Activated CD4-positive, alpha-beta T cell treated with anti-CD3 and anti-CD28 coated beads, Interleukin-2, amount 50 U/mL, for 24 hours (primary cell): ENCODE measurements at regions not wholly inside any gene's neighbourhood (a gene's known extent, or its start where the extent isn't known, plus 50 kb on each side); places are given as distances from the start of the nearest gene placed in this dataset.
"Not testable (repeated sequence)": the region's sequence is repeated elsewhere in the genome, so short reads cannot be mapped to it uniquely, and the experiment has no call there.

ENCODE experiments used
- DNase-seq, 2 donors: peaks; one replicate each; pipeline ENCODE4 v3.0.0-alpha.2; 2020; ENCODE audit warnings: low read depth in 1 of 2, low spot score in 1 of 2

DNA sequence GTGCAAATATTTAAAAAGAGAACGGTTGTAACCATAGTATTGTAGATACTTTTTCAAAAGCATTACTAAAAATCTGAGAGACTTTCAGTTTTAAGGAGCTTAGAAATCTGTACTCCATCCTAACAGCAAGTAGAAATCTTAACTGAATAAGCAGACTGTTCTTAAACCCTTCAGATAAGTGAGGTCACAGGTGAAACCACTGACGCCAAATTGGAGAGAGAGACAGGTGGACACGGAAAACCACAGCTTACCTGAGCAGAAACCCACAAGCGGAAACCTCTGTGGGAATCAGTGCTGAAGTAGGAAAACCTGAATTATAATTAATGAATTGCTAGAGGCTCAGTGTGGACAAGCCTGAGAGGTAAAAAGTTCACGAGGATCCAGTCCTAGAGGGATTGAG is 959.4 kb upstream of the CELF4 start:
- no peak for DNase-seq

DNA sequence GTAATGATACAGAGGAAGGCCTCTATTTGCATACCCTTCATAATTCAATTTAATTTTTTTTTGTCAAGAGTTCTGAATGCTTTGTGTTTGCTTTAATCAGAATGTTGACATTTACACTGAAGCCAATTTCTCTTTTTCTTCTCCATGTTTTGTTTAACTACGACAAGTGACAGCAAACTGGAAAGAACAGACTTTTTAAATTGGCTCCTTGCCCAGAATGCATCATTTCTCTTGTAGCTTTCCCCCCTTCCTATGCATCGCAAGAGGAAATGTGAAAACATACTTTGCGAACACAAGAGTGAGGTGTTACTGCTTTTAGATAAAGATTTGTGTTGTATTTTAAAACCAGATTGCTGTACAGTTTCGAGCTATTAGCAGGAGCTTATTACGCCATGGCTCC is 955.2 kb upstream of the CELF4 start:
- no peak for DNase-seq

DNA sequence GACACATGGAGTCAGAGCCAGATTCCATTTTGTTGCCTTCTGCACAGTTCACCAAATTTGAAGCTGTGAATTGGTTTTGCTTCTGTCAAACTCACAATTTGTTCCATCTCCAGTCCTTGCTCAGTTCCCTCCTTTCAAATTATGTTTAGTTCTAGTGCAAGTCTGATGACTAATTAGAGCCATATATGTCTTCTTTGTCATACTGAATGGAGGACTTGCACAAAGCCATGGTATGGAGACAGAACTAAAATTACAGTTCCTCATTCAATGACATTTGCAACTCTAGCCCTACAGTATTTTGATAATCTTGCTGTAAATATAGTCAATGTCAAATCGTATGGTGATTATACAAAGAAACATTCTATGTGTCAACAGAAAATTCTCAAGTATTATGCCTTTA is 936.9 kb upstream of the CELF4 start:
- DNase-seq: no peak

DNA sequence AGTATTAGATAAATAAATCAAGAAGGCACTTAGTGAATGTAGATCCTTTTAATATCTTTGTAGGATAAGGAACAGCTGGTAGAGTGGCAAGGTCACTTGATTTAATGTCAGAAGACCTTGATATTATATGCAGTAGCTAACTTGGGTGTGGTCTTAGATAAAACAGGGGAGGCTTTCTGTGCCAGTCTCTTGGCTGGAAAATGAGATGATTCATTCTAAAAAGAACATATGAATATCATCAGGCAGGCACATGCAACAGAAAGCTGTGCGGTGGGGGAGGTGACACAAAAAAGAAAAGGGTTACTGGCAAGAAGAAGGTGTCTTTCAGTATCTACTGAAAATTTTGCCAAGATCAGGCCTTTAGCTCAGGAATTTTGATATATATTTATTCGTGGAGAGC is 931.7 kb upstream of the CELF4 start:
- DNase-seq: no peak

DNA sequence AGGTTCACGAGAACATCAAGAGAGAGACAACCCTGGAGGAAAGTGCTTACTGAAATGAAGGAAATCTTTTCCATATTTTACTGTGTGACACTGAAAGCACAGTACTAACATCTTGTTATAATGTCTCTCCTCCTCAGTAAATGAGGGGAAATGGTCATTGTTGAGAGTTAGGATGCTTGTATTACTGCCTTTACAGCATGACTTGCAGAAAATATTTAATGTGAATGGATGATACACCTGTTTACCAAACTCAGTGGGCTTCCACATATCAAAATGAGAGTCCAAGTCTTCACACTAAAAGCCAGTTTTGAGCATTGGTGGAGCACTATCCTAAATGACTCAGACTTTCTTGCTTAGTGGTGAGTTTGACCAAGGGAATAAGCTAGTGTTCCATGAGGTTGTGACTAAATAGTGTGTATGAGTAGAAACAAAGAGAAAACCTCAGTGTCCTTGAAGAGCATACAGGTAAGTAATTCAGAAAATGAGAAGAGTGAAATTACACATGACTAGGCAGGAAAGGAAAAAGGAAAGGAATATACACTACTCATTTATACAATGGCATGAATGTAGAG is 930.7 kb upstream of the CELF4 start:
- no peak for DNase-seq

DNA sequence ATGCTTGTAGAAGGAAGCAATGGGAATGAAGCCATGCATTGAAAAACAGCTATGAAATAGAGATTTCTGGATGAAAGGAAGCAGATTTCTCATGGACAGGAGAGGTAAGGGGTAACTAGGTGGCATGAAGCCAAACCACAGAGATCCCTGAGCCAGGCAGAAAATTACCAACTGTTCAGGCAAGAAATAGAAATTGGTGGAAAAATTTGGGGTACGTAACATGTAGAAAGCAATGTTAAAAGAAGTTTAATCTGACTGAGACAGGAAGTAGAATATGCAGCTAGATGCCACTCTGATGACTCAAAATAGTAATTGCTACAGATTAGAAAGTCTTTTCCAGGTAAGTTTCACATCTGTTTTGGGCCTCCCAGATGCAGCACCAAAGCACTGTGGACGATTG is 928.5 kb upstream of the CELF4 start:
- DNase-seq: no peak

DNA sequence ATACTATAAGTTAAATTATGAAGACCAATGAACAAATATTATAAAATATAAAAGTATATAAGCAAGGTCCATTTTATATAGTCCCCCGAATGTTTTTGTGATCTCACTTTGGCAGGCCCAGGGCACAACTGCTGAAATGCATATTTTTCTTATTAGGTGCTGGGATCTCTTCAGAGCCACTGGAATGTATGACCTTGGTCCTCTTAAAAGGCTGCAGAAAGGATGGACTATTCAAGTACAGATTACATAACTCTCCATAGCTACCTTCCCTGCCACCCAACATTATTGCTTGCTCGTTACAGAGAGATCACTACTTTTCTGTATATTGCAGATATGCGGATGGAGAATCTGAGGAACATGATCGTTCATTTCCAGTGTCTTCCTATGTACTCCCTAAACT is 925.6 kb upstream of the CELF4 start:
- DNase-seq: no peak

DNA sequence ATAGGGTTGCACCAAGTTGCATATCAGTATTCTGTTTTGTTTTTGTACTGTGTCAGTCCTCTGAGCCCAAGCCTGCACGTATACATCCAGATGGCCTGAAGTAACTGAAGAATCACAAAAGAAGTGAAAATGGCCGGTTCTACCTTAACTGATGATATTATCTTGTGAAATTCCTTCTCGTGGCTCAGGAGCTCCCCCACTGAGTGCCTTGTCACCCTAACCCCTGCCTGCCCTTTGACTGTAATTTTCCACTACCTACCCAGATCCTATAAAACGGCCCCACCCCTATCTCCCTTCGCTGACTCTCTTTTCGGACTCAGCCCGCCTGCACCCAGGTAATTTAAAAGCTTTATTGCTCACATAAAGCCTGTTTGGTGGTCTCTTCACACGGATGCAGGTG is 924.1 kb upstream of the CELF4 start:
- not testable (repeated sequence) for DNase-seq

DNA sequence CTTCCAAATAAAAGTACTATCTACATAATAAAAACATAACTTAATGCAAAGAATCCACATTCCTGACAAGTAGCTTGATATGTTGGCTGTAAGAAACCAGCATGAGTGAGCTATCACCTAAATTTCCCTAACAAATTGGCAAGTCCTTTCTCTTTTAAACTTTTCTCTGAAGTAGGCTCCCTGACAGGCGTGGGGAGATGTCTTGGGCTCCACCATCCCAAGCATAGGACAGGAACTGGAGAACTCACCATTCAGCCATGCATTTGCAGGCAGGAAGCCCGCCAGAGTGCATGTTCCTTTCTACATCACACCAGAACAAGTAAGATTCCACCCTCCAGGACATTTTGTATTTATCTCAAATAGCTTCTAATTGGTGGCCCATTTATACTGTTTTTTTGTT is 921.9 kb upstream of the CELF4 start:
- no peak for DNase-seq

DNA sequence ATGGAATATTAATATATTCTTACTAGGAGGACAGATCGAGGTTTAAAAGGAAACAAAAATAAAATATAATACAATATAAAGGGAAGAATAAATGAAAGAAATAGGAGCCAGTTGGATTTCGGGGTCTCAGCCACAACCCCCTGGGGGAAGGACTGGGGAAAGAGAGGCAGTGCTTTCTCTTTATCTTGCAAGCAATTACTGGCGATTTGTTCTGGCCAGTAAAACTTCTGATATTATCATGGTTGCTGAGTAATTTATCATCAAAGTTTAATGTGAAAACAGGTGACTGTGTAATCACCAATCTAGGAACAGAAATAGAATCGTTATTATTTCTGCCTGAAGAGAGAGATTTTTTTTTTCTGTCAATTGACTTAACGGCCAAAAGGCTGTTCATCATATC is 917.7 kb upstream of the CELF4 start:
- no peak for DNase-seq

DNA sequence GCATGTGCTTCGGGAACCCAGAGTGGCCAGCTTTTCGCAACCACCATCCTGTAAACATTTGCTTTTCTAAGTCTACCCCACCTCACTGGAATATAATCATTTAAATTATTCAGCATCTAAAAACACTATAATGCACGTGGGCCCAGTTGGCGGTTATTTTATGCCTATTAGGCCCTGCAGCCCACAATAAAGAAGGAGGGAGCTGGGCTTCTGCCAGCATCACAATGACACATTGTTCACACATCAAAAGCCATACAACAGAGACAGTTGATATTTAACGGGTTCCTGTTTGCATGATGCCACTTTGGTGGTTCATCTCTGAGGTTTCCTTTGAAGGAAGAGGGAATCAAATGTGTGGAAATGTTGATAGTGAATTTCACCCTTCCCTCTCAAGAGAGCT is 916.0 kb upstream of the CELF4 start:
- DNase-seq: no peak

DNA sequence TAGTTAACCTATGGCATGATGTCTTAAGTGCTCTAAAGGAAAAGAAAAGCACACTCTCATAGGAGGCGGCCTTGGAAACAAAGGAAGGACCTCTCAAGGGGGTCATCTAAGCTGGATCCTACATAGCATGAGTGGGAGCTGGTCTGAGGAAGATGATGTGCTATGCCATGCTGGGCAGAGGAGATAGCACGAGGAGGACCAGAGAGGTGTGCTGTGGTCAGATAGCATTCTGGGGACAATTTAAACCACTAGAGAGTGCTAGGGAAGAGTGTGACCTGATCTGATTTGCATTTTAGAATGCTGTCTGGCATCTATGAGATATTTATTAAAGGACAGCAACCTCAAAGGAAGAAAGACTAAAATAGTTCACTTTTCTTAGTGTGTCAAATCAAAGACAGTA is 910.1 kb upstream of the CELF4 start:
- no peak for DNase-seq

DNA sequence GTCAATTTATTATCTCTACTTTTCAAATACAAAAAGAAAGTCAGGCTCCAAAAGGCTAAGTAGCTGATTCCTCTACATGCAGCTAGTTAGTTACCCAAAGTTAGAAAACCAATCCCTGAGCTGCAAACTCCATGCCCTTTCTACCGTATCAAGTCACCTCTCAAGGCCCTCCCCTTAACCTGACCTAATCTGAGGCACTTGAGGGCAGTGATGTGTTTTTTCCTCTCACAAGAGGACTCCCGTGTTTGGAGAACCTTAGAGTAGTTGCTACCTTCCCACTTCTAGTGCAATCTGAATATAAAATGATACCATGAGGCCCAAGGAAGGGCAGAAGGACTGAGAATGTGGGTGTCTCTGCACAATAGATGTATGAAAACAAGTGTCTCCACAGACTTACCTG is 907.9 kb upstream of the CELF4 start:
- DNase-seq: no peak

DNA sequence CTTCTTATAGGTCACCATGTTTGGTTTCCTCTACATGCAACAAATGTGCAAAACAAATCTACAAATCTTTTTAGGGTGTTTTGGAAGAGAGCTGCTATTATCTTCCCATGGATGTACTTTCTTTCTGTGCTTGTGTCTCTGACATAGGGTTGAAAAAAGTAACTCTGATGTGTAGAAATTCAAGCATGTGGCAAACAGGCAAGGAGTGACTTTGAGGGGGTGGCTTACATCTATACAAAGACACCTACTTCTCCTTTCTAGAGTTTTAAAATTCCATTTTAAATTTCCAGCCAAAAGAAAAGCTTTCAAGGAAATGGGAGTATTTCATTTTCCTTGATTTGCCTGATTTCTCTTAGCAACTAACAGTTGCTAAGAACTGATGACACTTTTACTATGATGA is 904.8 kb upstream of the CELF4 start:
- no peak for DNase-seq

DNA sequence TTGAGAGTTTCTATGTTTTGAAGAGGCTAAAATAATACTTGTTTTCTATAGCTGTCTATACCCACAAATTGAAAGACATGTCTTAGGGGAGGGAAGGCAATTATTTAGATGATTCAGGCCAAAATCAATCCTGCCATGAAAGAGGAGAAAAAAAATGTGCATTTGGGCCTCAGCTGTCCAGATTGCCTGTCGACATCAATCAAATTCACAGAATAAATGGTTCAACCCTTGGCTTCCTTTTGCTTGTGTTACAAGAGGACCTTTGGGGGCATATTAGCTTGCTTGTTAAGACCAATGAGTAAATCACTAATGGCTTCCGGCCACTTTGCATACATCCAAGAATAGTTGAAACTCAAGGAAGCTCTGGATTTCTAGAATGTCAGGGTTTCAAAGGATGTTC is 900.8 kb upstream of the CELF4 start:
- DNase-seq: no peak

DNA sequence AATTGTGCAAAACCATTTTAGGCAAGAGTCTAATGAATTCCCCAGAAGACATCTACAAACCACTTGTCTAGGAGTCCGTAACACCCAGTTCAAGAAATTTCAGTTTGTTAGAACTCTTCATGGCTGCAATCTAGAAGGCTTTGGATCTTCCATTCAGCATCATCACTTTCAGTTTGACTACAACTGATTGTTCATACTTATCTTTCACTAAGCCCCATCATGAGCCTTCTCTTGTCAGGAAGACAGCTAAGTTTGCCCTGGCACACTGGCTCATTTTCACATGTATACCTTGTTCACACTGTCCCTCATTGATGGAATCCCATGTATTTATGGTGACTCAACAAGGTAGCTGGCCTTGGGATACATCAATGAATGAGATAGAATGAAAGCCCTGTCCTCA is 898.4 kb upstream of the CELF4 start:
- no peak for DNase-seq

DNA sequence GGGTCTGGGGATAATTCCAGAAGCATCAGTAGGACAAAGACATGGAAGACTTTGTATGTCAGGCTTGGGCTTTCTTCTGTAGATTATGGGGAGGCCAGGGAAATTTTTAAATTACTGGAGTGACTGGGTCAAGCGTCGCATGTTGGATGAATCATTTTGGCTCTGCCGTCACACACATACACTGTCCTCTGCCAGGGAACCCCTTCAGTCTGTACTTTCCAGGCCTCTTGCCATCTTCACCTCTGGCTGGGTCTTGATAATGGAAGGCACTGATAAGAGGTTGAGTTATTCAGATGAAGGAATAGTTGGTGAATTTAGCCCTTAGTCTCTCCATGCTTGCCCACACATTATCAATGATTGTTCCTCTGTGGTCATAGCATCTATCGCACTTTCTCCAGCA is 895.1 kb upstream of the CELF4 start:
- no peak for DNase-seq

DNA sequence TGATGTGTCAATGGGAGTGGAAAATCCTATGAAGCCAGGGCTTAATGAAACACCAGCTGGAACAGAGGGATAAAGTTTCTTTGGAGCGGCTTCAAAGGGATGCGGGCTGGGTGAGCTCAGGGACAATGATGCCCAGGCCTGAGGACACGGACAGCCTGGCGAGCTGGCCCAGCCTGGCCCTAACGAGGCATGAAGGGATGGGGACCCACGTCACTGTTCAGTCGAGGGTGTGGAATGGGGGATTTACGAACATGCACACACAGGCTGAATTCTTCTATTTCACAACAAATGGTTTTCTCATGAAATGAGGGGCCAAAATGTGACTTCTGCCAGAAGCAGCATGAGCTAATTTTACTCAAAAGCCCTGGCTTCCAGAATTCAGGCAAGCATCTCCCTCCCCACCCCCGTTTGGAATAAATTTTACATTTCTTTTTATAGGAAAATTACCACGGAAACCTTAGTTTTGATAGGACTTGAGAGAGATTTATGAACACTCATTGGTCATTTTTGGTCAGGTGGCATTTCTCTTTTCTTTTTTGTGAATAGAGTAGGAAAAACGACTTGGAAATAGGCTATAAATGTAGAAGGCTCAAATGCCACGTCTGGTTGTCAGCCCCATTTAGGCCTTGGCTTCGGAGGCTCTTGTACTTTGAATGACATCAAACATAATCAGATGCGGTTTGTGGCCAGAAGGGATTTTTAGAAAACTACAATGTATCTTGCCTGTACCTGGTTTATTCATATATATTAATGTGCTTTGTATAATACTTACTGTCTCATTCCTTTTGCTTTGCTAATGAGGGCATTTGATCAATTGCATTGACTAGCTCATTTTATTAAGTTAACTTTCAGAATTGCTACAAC is 893.8 kb upstream of the CELF4 start:
- no peak for DNase-seq

DNA sequence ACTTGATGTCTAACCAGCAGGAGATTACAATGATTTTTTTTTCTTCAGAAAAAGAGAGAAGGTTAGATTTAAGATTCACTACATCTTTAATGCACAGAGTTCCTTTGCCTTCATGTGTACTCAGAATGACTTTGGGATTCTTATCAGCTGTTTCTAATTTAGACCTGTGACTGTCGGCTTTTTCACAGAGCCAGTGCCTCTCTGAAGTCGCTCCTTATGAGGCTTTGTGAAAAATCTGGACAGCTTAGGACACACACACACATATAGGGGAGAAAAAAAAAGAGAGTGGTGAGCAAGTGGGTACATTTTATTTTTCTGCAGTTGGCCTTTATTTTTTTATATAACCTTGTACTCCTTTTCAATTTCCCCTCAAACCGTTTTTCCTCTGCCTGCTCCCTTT is 893.1 kb upstream of the CELF4 start:
- DNase-seq: no peak

DNA sequence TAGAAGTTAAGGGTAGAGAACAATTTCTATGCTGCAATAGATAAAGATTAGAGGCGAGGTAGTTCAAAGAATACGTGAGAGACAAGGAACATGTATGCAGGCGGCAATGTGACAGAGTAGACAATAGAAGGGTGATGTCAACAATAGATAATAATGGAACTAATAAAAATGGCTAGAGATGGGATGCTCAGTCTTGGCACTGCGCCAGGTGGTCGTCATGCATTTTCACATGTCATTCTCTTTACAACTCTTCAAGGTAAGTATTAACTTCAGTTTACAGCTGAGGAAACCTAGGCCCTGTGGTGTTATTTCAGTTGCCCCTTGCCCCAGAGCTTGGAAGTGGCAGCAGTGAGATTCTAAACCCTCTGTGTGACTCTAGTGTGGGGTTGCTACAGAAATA is 890.7 kb upstream of the CELF4 start:
- no peak for DNase-seq

DNA sequence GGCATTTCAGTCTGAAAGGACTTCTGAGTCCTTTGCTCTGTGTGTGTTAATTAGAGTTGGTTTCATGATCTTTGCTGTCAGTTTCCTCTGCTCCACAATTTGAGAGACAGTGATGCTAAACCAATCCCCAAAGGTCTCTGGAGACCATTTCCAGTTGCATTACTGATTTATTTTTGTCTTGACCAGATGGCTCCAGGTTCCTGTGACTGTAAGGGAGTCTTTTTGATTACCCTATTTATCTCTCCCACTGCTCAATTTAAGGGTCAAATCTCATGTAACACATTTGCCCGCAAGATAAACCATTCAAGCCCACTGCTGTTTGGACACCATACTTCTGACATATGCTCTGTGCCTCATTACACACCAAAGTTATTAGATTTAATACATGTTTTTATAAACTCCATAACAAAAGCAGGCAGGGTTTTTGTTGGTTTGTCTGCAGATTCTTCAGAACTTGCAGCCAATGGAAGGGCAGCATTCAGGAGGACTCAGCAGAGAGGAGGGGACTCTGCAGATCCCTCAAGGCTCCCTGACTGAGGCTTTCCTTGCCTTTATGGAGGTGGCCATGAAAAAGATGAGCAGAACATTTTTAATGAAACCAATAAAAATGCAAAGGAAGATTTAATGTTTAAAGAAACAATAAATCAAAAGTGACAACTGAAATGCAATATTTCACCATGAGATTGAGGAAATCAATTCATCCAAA is 889.3 kb upstream of the CELF4 start:
- no peak for DNase-seq

DNA sequence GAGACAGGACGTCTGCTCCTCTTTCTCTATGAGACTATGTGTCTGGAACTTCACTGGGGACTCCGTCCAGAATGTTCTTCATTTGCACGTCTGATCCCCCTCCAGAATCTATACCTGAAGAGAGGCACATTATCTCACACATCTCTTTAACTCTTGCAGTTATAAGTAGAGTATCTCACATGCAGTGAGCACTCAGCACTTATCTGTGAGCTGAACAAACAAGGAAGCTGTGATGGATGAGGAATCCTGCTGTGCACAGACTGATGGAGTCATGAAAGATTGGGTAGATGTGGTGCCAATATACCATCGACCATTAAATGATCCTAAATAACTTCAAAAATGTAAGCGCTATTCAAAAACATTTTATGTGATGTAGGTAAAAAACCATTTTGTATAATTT is 888.3 kb upstream of the CELF4 start:
- DNase-seq: no peak

DNA sequence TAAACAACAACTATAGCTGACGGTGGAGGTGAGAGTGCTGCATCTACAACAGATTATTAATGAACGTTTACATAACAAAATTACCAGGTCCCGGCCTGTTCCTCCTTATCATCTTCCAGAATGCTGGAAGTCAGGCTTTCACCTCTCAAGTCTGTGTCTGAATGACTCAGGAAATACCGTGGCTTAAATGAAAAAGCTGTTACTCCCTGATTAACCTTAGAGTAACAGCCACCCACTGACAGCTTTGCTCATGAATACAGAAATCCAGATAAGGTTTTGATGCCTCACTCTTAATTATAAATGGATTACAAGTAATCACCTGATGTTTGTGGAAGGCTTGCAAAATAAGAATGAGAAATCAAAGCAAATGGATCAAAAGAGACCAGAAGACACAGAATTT is 885.3 kb upstream of the CELF4 start:
- DNase-seq: no peak
